HG03108 (cell line): ENCODE measurements at regions not wholly inside any gene's neighbourhood (a gene's known extent, or its start where the extent isn't known, plus 50 kb on each side); places are given as distances from the start of the nearest gene placed in this dataset.
"Not testable (repeated sequence)": the region's sequence is repeated elsewhere in the genome, so short reads cannot be mapped to it uniquely, and the experiment has no call there.

Experiments
- ATAC-seq: cut with Tn5 transposase; IDR thresholded peaks from one replicate; pipeline ENCODE4 v1.9.1; 2021; ENCODE audit warnings: moderate library complexity; ENCODE audit not compliant: unreplicated experiment

GRCh38 chr1:72462186-72462905 is 180.0 kb upstream of the NEGR1 start:
- ATAC-seq: no peak

GRCh38 chr1:72442262-72442661 is 159.9 kb upstream of the NEGR1 start:
- ATAC-seq: no peak

GRCh38 chr1:72439036-72439435 is 156.7 kb upstream of the NEGR1 start:
- ATAC-seq: no peak

- no peak for ATAC-seq
Observed at GRCh38 chr1:72438270-72438669, 155.9 kb upstream of the NEGR1 start.

GRCh38 chr1:72435025-72435424 is 152.7 kb upstream of the NEGR1 start:
- ATAC-seq: no peak

GRCh38 chr1:72434070-72434469 is 151.7 kb upstream of the NEGR1 start:
- no peak for ATAC-seq

GRCh38 chr1:72433591-72433990 is 151.3 kb upstream of the NEGR1 start:
- ATAC-seq: peak; percentile 50

GRCh38 chr1:72432645-72433267 is 150.4 kb upstream of the NEGR1 start:
- ATAC-seq: no peak

GRCh38 chr1:72431810-72432209 is 149.5 kb upstream of the NEGR1 start:
- no peak for ATAC-seq

- not testable (repeated sequence) for ATAC-seq
Observed at GRCh38 chr1:72428276-72428675, 145.9 kb upstream of the NEGR1 start.

- no peak for ATAC-seq
Observed at GRCh38 chr1:72419229-72419628, 136.9 kb upstream of the NEGR1 start.

GRCh38 chr1:72412286-72412685 is 129.9 kb upstream of the NEGR1 start:
- ATAC-seq: no peak

GRCh38 chr1:72399807-72400206 is 117.5 kb upstream of the NEGR1 start:
- no peak for ATAC-seq

- no peak for ATAC-seq
Observed at GRCh38 chr1:72397786-72398185, 115.4 kb upstream of the NEGR1 start.

GRCh38 chr1:72394457-72394856 is 112.1 kb upstream of the NEGR1 start:
- ATAC-seq: no peak

GRCh38 chr1:72379072-72379471 is 96.7 kb upstream of the NEGR1 start:
- ATAC-seq: no peak

- no peak for ATAC-seq
Observed at GRCh38 chr1:72375226-72375625, 92.9 kb upstream of the NEGR1 start.

GRCh38 chr1:72371259-72372035 is 89.1 kb upstream of the NEGR1 start:
- ATAC-seq: no peak

- not testable (repeated sequence) for ATAC-seq
Observed at GRCh38 chr1:72370836-72371235, 88.5 kb upstream of the NEGR1 start.

GRCh38 chr1:72369069-72369757 is 86.9 kb upstream of the NEGR1 start:
- ATAC-seq: no peak

- no peak for ATAC-seq
Observed at GRCh38 chr1:72366466-72366865, 84.1 kb upstream of the NEGR1 start.
